ENCODE measurements at regions not wholly inside any gene's neighbourhood (a gene's known extent, or its start where the extent isn't known, plus 50 kb on each side); places are given as distances from the start of the nearest gene placed in this dataset.

- FAIRE-seq (no peak), DNase-seq (ENCODE audit: insufficient read length, low spot score) (no peak)
- no peak for TF ChIP-seq POLR2A (IDR thresholded peaks at IDR 0.05; ENCODE audit: low read depth, low read length)
Observed at GRCh38 chr14:22095860-22096513, 422.4 kb upstream of the OR4E1 start.

- FAIRE-seq (no peak), DNase-seq (ENCODE audit: insufficient read length, low spot score) (no peak)
- TF ChIP-seq POLR2A (IDR thresholded peaks at IDR 0.05; ENCODE audit: low read depth, low read length), result no peak
Observed at GRCh38 chr14:22089940-22090339, 416.3 kb upstream of the OR4E1 start.

- no peak for DNase-seq (ENCODE audit: insufficient read length, low spot score)
- no peak for FAIRE-seq
- TF ChIP-seq POLR2A (IDR thresholded peaks at IDR 0.05; ENCODE audit: low read depth, low read length), result no peak
Observed at GRCh38 chr14:22088614-22089342, 415.2 kb upstream of the OR4E1 start.

GRCh38 chr14:22086131-22086530, 412.5 kb upstream of the OR4E1 start:
- no peak for TF ChIP-seq POLR2A (IDR thresholded peaks at IDR 0.05; ENCODE audit: low read depth, low read length)
- FAIRE-seq (no peak), DNase-seq (ENCODE audit: insufficient read length, low spot score) (no peak)

- FAIRE-seq (no peak), DNase-seq (ENCODE audit: insufficient read length, low spot score) (no peak)
- no peak for TF ChIP-seq POLR2A (IDR thresholded peaks at IDR 0.05; ENCODE audit: low read depth, low read length)
Observed at GRCh38 chr14:22084393-22085281, 411.0 kb upstream of the OR4E1 start.

- DNase-seq (ENCODE audit: insufficient read length, low spot score), result no peak
- no peak for TF ChIP-seq POLR2A (IDR thresholded peaks at IDR 0.05; ENCODE audit: low read depth, low read length)
- FAIRE-seq, result no peak
Observed at GRCh38 chr14:22081337-22081736, 407.7 kb upstream of the OR4E1 start.

GRCh38 chr14:22079766-22080165, 406.1 kb upstream of the OR4E1 start:
- FAIRE-seq (no peak), DNase-seq (ENCODE audit: insufficient read length, low spot score) (no peak)
- TF ChIP-seq POLR2A (IDR thresholded peaks at IDR 0.05; ENCODE audit: low read depth, low read length), result no peak

- DNase-seq (ENCODE audit: insufficient read length, low spot score), result no peak
- no peak for FAIRE-seq
- TF ChIP-seq POLR2A (IDR thresholded peaks at IDR 0.05; ENCODE audit: low read depth, low read length), result no peak
Observed at GRCh38 chr14:22073801-22074200, 400.2 kb upstream of the OR4E1 start.

GRCh38 chr14:22071006-22071405, 397.4 kb upstream of the OR4E1 start:
- no peak for TF ChIP-seq POLR2A (IDR thresholded peaks at IDR 0.05; ENCODE audit: low read depth, low read length)
- DNase-seq (ENCODE audit: insufficient read length, low spot score), result no peak
- FAIRE-seq, result no peak

GRCh38 chr14:22070119-22070982, 396.7 kb upstream of the OR4E1 start:
- FAIRE-seq, result no peak
- TF ChIP-seq POLR2A (IDR thresholded peaks at IDR 0.05; ENCODE audit: low read depth, low read length), result no peak
- no peak for DNase-seq (ENCODE audit: insufficient read length, low spot score)

GRCh38 chr14:22065347-22065746, 391.7 kb upstream of the OR4E1 start:
- DNase-seq (ENCODE audit: insufficient read length, low spot score) (no peak), FAIRE-seq (no peak)
- TF ChIP-seq POLR2A (IDR thresholded peaks at IDR 0.05; ENCODE audit: low read depth, low read length), result no peak

- no peak for FAIRE-seq
Observed at GRCh38 chr14:22059201-22059600, 385.6 kb upstream of the OR4E1 start.

GRCh38 chr14:22052795-22053194, 379.2 kb upstream of the OR4E1 start:
- no peak for FAIRE-seq
- TF ChIP-seq POLR2A (IDR thresholded peaks at IDR 0.05; ENCODE audit: low read depth, low read length), result no peak
- DNase-seq (ENCODE audit: insufficient read length, low spot score), result no peak

More at GRCh38 chr14:22059201-22059600, 385.6 kb upstream of the OR4E1 start:
- TF ChIP-seq POLR2A (IDR thresholded peaks at IDR 0.05; ENCODE audit: low read depth, low read length), result no peak
- DNase-seq (ENCODE audit: insufficient read length, low spot score), result no peak
